GM21576 (cell line): ENCODE measurements at regions not wholly inside any gene's neighbourhood (a gene's known extent, or its start where the extent isn't known, plus 50 kb on each side); places are given as distances from the start of the nearest gene placed in this dataset.
"Not testable (repeated sequence)": the region's sequence is repeated elsewhere in the genome, so short reads cannot be mapped to it uniquely, and the experiment has no call there.

Source experiments
- ATAC-seq: cut with Tn5 transposase; IDR thresholded peaks from one replicate; pipeline ENCODE4 v1.9.1; 2021; ENCODE audit warnings: mild to moderate bottlenecking, moderate library complexity; ENCODE audit not compliant: unreplicated experiment

- ATAC-seq = no peak
Measured at GRCh38 chr5:82517544-82518075, 239.5 kb upstream of the RPS23 start.

- no peak for ATAC-seq
Measured at GRCh38 chr5:82513738-82514137, 235.6 kb upstream of the RPS23 start.

GRCh38 chr5:82512025-82512424 lies 233.9 kb upstream of the RPS23 start:
- no peak for ATAC-seq

- ATAC-seq = no peak
Measured at GRCh38 chr5:82511134-82511533, 233.0 kb upstream of the RPS23 start.

- no peak for ATAC-seq
Measured at GRCh38 chr5:82509762-82510161, 231.6 kb upstream of the RPS23 start.

GRCh38 chr5:82506390-82506789 lies 228.2 kb upstream of the RPS23 start:
- ATAC-seq = not testable (repeated sequence)

- ATAC-seq = no peak
Measured at GRCh38 chr5:82499725-82500244, 221.6 kb upstream of the RPS23 start.

- no peak for ATAC-seq
Measured at GRCh38 chr5:82497242-82497641, 219.1 kb upstream of the RPS23 start.

- no peak for ATAC-seq
Measured at GRCh38 chr5:82494942-82495341, 216.8 kb upstream of the RPS23 start.

GRCh38 chr5:82493221-82493620 lies 215.1 kb upstream of the RPS23 start:
- ATAC-seq = no peak

GRCh38 chr5:82491397-82491796 lies 213.2 kb upstream of the RPS23 start:
- no peak for ATAC-seq

GRCh38 chr5:82489683-82490082 lies 211.5 kb upstream of the RPS23 start:
- no peak for ATAC-seq

- ATAC-seq = no peak
Measured at GRCh38 chr5:82487131-82487530, 209.0 kb upstream of the RPS23 start.

- ATAC-seq = no peak
Measured at GRCh38 chr5:82480331-82480730, 202.2 kb upstream of the RPS23 start.

- ATAC-seq = no peak
Measured at GRCh38 chr5:82476155-82476554, 198.0 kb upstream of the RPS23 start.

GRCh38 chr5:82473262-82473661 lies 195.1 kb upstream of the RPS23 start:
- no peak for ATAC-seq

- no peak for ATAC-seq
Measured at GRCh38 chr5:82470185-82470994, 192.2 kb upstream of the RPS23 start.

- no peak for ATAC-seq
Measured at GRCh38 chr5:82466986-82467561, 188.9 kb upstream of the RPS23 start.

- no peak for ATAC-seq
Measured at GRCh38 chr5:82465235-82465634, 187.1 kb upstream of the RPS23 start.

- ATAC-seq = no peak
Measured at GRCh38 chr5:82459626-82460025, 181.5 kb upstream of the RPS23 start.

- ATAC-seq = not testable (repeated sequence)
Measured at GRCh38 chr5:82455317-82455716, 177.2 kb upstream of the RPS23 start.

- ATAC-seq = no peak
Measured at GRCh38 chr5:82448374-82448773, 170.2 kb upstream of the RPS23 start.
